HS-27A (cell line): ENCODE measurements at regions not wholly inside any gene's neighbourhood (a gene's known extent, or its start where the extent isn't known, plus 50 kb on each side); places are given as distances from the start of the nearest gene placed in this dataset.
"Not testable (repeated sequence)": the region's sequence is repeated elsewhere in the genome, so short reads cannot be mapped to it uniquely, and the experiment has no call there.

Experiments
- DNase-seq: peaks from one replicate; pipeline ENCODE4 v3.0.0-alpha.2; 2012; ENCODE audit warnings: low read depth, missing footprints

- DNase-seq: no peak
Observed at GRCh38 chr9:73054091-73054490, 97.6 kb upstream of the ANXA1 start.

- DNase-seq: no peak
Observed at GRCh38 chr9:73053543-73053942, 98.1 kb upstream of the ANXA1 start.

- DNase-seq: no peak
Observed at GRCh38 chr9:73050887-73051550, 98.2 kb upstream of the ALDH1A1 start.

- no peak for DNase-seq
Observed at GRCh38 chr9:73050065-73050816, 97.4 kb upstream of the ALDH1A1 start.

GRCh38 chr9:73049280-73049679 is 96.4 kb upstream of the ALDH1A1 start:
- no peak for DNase-seq

GRCh38 chr9:73046769-73047168 is 93.9 kb upstream of the ALDH1A1 start:
- DNase-seq: no peak

- not testable (repeated sequence) for DNase-seq
Observed at GRCh38 chr9:73044776-73045175, 91.9 kb upstream of the ALDH1A1 start.

- no peak for DNase-seq
Observed at GRCh38 chr9:73042155-73042554, 89.3 kb upstream of the ALDH1A1 start.

GRCh38 chr9:73039271-73040263 is 86.7 kb upstream of the ALDH1A1 start:
- DNase-seq: no peak

- DNase-seq: no peak
Observed at GRCh38 chr9:73038613-73039012, 85.8 kb upstream of the ALDH1A1 start.

- no peak for DNase-seq
Observed at GRCh38 chr9:73038089-73038509, 85.2 kb upstream of the ALDH1A1 start.

GRCh38 chr9:73037613-73038012 is 84.8 kb upstream of the ALDH1A1 start:
- no peak for DNase-seq

GRCh38 chr9:73034962-73035361 is 82.1 kb upstream of the ALDH1A1 start:
- DNase-seq: no peak

- DNase-seq: no peak
Observed at GRCh38 chr9:73031350-73031749, 78.5 kb upstream of the ALDH1A1 start.

GRCh38 chr9:73030370-73031030 is 77.6 kb upstream of the ALDH1A1 start:
- DNase-seq: no peak

- DNase-seq: no peak
Observed at GRCh38 chr9:73029346-73029745, 76.5 kb upstream of the ALDH1A1 start.

- DNase-seq: no peak
Observed at GRCh38 chr9:73026375-73026774, 73.5 kb upstream of the ALDH1A1 start.

- no peak for DNase-seq
Observed at GRCh38 chr9:73024601-73025034, 71.8 kb upstream of the ALDH1A1 start.

GRCh38 chr9:73023025-73023541 is 70.2 kb upstream of the ALDH1A1 start:
- DNase-seq: no peak

- DNase-seq: no peak
Observed at GRCh38 chr9:73022353-73022752, 69.5 kb upstream of the ALDH1A1 start.

- no peak for DNase-seq
Observed at GRCh38 chr9:73020877-73021276, 68.0 kb upstream of the ALDH1A1 start.

- no peak for DNase-seq
Observed at GRCh38 chr9:73014011-73014410, 61.2 kb upstream of the ALDH1A1 start.
